Keratinocyte (primary cell): ENCODE measurements at regions not wholly inside any gene's neighbourhood (a gene's known extent, or its start where the extent isn't known, plus 50 kb on each side); places are given as distances from the start of the nearest gene placed in this dataset.
"Not testable (repeated sequence)": the region's sequence is repeated elsewhere in the genome, so short reads cannot be mapped to it uniquely, and the experiment has no call there.

ENCODE experiments used
- EZH2 ChIP-seq: IDR thresholded peaks from one replicate; pipeline ENCODE4 v1.6.1; 2012; ENCODE audit warnings: inconsistent platforms, mild to moderate bottlenecking, low read length, moderate library complexity
- TF ChIP-seq, protein P1 (sequence below), 3 experiments: IDR thresholded peaks in 1 of 3; conservative IDR thresholded peaks in 1 of 3; optimal IDR thresholded peaks in 1 of 3; 2 replicates in 2 of 3; 3 replicates in 1 of 3; pipeline versions ENCODE3 to v1.5.1; 2011; ENCODE audit warnings: low read length in 3 of 3, mild to moderate bottlenecking in 3 of 3, moderate library complexity in 2 of 3, control low read depth in 1 of 3, inconsistent platforms in 1 of 3; ENCODE audit not compliant: insufficient read depth in 2 of 3; ENCODE audit errors: extremely low read depth in 1 of 3

DNA sequence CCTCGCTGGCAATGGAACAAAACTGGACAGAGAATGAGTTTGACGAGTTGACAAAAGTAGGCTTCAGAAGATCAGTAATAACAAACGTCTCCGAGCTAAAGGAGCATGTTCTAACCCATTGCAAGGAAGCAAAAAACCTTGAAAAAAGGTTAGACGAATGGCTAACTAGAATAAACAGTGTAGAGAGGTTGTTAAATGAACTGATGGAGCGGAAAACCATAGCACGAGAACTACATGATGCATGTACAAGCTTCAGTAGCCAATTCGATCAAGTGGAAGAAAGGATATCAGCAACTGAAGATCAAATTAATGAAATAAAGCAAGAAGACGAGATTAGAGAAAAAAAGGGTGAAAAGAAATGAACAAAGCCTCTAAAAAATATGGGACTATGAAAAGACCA, 424.0 kb upstream of the DDI1 start:
- TF ChIP-seq EZH2 = not testable (repeated sequence)
- TF ChIP-seq, protein P1, sequence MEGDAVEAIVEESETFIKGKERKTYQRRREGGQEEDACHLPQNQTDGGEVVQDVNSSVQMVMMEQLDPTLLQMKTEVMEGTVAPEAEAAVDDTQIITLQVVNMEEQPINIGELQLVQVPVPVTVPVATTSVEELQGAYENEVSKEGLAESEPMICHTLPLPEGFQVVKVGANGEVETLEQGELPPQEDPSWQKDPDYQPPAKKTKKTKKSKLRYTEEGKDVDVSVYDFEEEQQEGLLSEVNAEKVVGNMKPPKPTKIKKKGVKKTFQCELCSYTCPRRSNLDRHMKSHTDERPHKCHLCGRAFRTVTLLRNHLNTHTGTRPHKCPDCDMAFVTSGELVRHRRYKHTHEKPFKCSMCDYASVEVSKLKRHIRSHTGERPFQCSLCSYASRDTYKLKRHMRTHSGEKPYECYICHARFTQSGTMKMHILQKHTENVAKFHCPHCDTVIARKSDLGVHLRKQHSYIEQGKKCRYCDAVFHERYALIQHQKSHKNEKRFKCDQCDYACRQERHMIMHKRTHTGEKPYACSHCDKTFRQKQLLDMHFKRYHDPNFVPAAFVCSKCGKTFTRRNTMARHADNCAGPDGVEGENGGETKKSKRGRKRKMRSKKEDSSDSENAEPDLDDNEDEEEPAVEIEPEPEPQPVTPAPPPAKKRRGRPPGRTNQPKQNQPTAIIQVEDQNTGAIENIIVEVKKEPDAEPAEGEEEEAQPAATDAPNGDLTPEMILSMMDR (optimal IDR thresholded peaks at IDR 0.05 in 1 of 3, IDR thresholded peaks at IDR 0.05 in 1 of 3, conservative IDR thresholded peaks at IDR 0.05 in 1 of 3; ENCODE audit: extremely low read depth in 1 of 3, insufficient read depth in 2 of 3, low read length in 3 of 3) = not testable (repeated sequence)
